GM18909 (cell line): ENCODE measurements at regions not wholly inside any gene's neighbourhood (a gene's known extent, or its start where the extent isn't known, plus 50 kb on each side); places are given as distances from the start of the nearest gene placed in this dataset.
A peak's percentile ranks its signal among the peaks of the same experiment; 100 is the strongest.

Experiments used
- ATAC-seq: cut with Tn5 transposase; IDR thresholded peaks from one replicate; pipeline ENCODE4 v1.9.1; 2021; ENCODE audit warnings: mild to moderate bottlenecking; ENCODE audit not compliant: unreplicated experiment, poor library complexity

DNA sequence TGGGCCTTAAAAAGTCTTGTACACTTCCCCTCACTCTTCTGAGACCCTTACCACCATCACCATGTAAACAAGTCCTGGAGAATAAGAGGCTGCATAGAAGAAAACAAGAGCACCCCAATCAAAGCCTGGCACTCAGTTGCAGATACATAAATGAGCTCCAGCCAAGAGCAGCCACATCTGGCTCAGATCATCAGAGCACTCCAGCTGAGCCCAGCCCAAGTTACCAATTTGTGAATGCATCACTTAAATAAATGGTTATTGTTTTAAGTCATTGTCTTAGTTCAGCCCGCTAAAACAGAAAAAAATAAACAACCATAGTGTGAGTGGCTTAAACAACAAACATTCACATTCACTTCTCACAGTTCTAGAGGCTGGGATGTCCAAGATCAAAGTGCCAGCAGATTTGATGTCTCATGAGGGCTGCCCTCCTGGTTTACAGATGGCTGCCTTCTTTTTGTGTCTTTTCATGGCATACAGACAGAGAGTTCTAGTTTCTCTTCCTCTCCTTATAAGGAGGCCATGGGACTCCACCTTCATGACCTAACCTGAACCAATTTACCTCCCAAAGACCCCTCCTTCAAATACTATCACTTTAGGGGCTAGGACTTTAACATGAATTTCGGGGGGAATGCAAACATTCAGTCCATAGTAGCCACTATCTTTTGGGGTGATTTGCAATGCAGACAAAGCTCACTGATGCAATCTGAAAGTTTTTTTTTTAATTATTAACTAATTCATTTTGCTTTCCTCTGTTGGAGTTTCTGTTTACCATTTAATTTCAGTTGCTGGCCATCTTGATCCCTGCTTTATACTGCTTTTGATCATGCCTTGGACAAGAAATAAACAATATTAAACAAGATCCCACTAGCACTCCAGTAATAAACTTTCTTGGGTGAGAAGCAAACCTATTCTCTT, 187.5 kb upstream of the ACVR2A start:
- peak; percentile 57 for ATAC-seq

DNA sequence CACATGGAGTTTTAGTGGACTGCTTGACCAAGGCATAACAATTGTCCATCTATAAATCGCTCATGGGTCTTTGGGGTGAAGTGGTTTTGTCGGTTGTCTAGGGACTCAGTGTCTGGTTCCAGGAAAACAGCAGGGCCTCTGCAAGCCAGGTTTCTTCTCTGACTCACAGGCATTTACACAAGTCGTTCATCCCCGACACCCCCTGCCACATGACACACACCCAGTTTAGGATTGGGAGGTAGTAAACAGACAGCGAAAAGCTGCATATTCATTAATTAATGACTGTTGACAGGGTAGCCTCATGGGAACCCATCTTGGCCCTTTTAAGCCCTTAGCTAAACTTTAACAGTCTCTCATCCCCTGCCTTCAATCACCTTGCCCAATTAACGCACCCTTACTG, 194.8 kb upstream of the ACVR2A start:
- no peak for ATAC-seq

DNA sequence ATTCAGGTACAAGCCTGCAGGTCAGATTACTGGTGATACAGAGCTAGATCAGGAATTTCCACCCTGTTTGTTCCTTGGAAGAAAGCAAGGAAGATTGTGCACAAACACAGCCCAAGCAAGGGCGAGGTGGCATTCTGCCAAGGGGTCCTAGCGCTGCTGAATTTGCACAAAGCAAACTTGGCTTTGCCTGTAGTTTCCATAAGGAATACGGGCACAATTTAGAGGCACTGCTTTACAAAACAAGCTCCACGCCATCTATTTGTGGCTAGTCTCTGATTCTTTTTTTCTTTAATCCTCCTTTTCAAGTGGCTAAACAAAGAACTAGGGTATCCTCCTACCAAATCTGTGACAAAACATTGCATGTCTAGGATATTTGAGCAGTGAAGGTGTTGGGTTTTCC, 195.5 kb upstream of the ACVR2A start:
- ATAC-seq: no peak

DNA sequence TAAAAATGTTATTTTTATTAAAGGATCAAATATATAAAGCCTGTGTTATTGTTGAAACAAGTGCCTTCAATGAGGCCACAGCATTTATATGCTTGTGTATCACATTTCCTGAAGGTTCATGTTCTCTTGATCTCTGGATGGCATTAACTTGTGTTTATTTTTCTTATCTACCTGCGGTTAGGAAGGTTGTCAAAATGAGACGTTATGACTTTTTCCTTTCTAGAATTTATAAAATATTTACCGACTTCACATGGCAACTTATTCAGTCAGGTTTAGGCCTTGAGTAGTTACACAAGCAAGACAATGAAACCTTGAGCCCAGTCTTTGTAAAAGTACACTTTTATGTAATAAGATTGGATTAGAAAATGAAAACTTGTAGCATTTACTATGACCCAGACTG, 196.4 kb upstream of the ACVR2A start:
- no peak for ATAC-seq

DNA sequence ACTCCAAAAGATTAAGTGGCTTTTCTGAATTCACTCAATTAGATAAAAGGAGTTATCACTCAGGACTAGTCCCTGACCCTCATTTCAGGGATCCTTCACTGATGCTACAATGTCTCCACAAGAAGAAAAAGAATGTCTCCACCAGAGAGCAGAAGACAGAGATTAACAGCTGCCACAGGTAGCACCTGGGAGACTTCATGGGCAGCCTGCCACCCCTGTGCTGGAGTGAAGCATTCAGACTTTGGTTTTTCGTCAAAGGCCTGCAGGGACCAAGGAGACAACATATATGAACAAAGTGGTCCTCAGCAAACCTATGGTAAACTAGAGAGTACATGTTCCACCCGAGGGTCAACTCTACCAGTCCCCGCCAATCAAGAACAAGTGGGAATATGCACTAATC, 197.0 kb upstream of the ACVR2A start:
- no peak for ATAC-seq

DNA sequence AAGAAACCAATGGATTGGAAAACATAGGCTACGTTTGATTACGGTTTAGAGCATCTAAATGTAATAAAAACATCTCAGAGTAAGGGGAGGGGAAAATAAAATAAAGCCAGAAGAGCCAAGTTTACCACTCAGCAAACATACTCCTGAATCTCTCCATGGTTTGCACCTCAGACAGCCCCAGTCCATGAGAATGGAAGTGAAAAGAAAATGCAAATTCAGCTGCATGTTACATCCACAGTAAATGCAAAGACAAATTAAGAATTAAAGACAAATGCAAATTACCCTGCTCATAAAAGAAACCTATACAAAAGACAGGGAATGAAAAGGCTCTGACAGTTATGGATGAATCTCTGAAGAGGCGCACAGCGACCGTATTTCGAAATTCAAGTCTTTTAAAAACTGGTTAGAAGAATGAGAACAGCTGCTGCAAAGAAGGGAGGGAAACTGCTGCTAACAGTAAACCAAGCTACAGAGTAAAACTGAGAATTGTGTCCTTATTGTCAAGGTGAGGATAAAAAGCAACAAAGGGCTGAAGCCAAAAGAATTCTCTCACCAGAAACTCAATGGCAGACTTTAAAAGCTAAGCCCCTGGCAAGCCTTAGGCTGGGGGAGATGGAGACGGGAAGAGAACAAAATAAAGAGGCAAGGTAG, 197.9 kb upstream of the ACVR2A start:
- no peak for ATAC-seq

DNA sequence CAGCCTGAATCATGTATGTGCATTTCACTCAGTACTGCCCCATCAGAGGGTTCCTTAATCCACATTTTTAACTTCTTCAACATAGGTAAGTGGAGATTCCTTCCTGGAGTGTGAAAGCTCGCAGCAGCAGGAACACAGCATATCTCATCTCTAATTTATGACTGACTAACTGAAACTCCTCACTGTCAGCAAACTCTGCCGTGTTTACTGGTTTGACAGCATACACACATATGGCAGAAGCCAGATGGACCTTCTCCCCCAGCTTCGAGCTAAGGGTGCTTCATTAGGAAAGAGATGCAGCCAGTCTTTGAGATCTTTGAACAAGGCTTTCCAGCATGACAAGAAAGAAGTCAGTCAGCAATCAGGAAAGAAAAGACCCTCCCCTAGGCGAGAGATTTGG, 200.3 kb upstream of the ACVR2A start:
- ATAC-seq: no peak

DNA sequence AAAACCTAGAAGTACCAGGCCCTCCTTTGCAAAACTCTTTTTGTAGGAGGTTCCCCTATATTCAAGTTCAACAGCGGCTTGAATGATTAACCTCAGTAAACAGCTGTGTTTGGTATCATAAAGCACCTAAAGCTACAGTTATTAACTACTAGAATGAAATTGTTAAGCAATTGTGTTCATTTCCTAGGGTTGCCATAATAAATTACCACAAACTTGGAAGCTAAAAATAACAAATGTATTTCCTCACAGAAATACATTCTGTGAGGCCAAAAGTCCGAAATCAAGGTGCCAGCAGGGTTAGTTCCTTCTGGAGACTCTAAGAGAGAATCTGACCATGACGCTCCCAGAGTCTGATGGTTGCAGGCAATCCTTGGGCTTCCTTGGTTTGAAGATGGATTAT, 202.1 kb upstream of the ACVR2A start:
- no peak for ATAC-seq

DNA sequence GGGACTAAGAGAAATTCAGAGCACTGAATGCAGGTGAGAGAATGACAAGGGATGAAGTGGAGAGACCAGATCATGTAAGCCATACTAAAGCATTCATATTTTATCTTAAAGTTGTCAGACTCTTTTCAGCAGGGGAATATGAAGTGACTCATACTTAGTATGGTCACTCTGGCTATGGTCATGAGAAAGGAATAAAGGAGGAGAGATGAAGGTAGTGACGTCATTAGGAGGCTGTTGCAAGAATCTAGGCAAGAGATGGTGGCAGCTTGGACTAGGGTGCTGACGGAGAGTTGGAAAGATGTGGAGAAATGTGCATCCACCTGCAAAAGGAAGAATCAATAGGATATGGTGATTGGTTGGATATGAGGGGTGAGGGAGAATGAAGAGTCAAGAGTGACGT, 203.2 kb upstream of the ACVR2A start:
- ATAC-seq: no peak

DNA sequence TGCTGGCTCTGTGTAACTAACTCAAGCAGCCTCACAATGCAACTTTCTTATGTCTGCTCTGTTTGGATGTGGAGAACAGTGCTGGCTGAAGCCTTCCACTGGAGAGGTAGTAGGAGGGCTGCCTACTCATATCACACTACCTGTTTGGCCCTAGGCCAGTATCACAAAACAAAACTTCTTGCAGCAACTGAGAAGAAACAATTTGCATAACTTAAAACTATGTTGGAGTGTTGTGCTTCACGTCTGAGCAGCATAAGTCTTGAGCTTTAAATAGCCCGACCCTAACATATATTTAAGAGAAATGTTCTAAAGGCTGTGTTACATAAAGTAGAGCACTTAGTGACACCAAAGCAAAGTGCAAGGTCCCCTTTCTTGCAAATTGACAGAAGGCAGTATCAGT, 204.9 kb upstream of the ACVR2A start:
- peak; percentile 85 for ATAC-seq

DNA sequence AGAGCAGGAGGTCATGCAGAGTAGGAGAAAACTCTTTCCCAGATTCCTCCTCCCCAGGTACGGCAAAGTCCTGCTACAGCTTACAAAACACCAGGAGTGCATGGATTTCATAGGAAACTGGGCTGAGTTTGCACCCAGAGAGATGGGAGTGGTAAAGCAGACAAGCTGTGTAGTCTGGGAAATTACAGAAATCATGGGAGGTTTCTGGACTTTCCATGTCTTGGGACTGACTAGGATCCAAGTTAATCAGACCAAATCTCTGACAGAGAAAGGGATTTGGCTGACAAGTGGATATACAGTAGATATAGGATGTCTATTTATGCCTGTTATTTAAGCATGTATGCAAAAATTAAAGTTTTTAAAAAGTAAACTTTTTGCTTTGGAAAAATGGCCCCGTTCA, 205.4 kb upstream of the ACVR2A start:
- no peak for ATAC-seq

DNA sequence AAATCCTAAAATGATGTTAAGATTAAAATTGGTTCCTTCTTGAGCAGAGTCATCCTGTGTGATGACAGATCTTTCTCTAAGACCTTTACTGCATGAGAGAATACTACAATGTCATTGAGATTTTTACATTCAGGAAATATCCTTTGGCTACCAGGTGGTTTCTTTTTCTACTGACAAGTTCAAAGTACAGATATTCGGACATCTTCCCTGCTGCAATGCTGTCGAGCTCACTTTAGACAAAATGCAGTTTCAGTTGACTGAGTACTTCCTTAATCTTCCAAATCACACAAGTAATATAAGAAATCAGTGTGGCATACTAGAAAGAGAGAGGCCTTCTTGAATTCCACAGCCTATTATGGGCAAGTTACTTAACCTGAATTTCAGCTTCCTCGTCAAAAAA, 207.9 kb upstream of the ACVR2A start:
- ATAC-seq: no peak

DNA sequence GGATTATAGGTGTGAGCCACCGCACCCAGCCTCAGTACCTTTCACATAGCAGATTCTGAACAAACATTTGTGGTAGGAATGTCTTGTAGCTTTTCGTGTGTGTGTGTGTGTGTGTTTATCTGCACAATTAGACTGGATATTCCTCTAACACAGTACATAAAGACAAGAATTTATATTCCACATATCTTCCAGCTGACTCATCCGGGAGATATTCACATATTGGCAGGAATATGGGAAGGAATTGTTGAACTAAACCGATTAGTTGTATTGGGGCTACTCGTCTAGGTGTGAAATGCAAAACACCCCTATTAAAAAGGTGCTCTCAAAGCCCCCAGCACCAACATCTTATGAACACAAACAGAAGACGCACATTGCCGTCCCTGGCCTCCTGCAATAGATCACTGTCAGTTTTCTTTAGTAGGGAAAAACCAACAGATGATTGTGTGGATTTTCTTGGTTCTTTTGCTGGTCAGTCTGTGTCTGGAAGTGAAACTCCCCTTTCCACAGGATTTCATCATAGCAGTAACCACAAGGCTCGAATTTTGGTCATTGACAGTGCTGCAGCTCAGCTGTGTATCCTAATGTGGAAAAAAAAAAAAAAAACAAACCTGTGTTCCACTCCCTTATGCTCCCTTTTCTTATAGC, 208.5 kb upstream of the ACVR2A start:
- no peak for ATAC-seq

DNA sequence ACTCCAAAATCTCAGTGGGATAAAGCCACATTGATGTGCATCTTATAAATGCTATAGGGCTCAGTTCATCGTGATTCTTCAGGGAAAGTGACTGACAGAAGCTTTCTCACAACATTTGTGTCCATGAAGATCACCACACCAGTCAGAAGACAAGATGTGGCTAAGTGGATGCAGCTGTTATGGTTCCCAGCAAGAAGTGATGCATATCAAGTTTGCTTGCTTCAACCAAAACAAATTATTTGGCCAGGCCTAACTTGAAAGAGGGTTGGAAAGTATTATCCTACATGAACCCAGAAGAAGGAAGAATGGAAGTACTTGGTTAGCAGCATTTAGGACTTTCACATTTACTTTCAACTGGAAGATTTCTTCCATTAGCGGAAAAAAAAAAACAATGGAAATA, 210.0 kb upstream of the ACVR2A start:
- no peak for ATAC-seq

DNA sequence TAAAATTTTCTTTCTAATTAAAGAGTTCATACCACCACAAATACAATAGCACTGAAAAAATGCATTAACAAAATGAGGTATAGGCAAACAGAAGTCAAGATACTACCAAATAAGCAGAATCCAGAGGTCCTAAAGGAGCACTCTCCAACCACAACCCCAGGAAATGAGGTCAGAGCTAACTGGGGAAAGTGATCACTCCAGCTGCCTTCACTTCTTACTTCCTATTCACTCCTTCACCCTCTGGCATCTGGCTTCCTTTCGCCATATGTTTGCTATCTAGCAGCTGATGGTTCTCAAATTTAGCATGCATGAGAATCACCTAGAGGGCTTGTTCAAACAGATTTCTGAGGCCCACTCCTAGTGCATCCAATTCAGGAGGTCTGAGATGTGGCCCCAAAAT, 212.6 kb upstream of the ACVR2A start:
- ATAC-seq: no peak

DNA sequence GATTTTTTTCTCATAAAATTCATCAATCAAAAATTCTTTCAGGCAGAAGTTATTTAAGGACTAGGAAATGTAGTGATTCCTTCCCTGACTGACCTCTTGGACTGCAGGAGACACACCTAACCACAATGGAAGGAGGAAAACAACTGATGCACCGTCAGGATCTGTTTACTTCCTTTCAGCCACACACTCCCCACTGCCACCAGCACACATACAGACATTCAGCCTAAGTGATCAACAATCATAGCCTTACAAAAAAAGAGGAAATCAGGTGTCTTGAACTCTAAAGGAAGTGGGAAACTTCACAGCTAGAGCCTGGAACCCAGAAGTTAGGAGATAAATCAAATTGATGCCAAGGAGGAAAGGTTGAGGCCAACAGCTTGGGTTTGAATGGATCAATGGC, 213.5 kb upstream of the ACVR2A start:
- ATAC-seq: no peak

DNA sequence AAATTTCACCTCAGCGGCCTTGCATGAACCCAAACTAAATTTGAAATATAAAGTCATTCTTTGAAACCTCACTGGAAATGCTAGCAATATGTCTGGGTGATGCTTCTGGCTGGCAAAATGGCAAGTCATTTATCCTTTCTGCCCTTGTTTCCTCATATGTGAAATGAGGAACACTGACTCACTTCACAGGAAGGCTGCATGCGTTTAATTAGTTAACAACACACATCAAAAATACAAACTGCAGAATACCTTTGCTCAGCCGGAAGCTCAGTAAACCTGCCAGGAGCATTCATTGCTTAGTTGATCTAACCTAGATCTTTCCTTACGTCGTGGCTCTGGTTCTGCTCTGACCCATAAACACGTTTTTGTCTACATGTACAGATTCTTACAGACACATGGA, 214.2 kb upstream of the ACVR2A start:
- ATAC-seq: no peak

DNA sequence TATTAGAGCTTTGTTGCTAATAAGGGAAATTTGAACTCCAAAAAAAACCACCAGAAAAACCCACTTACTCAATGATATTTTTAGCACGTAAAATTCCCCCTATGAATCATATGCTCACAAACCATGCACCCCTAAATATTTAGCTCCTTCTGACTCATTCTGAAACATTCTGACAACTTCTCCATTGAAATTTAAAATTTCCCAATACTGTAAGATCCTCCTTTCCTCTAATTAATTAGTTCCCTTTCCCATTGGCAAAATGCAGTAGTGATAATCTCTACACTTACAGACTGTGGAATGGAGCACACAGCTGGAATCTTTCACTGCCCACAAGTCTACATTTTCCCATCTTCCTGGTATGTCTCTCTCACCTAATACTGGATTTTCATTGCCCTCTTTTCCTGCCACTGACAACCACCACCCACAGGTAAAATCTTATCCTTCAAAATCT, 215.8 kb upstream of the ACVR2A start:
- ATAC-seq: peak; percentile 59

DNA sequence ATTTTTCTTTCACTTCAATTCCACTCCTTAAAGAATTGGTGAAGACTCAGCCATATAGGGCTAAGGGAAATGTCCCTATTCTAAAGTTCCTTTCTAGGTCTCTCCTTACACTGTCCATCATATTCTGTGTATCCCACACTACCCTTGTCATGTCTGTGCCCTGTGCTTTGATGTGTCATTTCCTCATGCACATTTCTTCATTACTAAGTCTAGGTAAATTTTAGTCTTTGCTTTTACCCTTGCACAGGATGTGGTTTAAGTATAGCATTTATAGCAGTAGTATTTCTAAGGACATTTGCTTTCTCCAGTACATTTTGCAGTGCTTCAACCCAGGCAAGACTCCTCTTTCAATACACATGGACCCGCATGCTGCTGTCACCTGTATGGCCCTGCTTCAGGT, 221.5 kb upstream of the ACVR2A start:
- peak; percentile 98 for ATAC-seq

DNA sequence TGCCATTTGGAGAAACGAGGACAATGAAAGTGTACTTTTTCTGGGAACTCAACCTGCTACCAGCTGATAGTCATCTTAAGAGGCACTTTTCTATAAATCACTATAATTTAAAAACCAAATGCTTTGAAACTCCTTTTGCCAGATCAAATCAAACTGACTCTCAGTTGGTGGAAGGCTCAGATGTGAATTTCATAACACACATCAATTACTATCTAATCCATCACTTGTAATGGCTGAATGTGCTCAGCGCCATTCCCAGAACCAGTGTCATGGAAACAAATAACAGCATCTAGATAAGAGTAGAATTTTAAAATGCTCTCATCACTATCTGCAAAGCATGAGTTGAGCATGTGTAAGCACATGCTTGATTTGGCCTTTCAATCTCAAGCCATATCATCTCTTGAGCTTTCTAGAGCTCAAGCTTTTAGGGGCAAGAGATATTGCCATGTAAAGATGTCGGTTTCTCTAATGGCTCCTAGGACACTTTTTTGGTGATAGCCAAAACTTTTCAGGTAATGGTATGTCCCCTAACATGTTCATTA, 223.1 kb upstream of the ACVR2A start:
- no peak for ATAC-seq

DNA sequence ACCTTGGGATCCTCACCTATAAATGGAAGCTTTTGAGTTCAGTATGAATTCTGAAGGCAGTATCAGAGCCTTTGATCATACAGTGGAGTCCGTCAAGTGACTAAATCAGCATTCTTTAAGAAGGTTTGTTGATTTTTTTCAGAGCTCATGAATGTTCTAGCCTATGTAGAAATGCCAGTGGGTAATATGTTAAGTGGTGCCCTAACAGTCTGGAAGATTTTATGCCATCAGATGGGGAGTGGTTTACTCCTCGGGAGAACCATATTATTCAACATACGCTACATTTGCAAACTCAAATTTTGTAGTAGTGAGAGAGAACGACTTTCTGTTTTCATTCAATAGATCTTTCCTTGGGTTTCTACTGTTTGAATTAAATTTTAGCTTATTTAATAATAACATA, 225.0 kb upstream of the ACVR2A start:
- no peak for ATAC-seq
